Nephron (organoid): ENCODE measurements at regions not wholly inside any gene's neighbourhood (a gene's known extent, or its start where the extent isn't known, plus 50 kb on each side); places are given as distances from the start of the nearest gene placed in this dataset.

Experiments
- H3K27ac Mint-ChIP-seq, 3 experiments: 2 replicates each; pipeline ENCODE4 v1.8.0; 2020; ENCODE audit warnings: mixed read lengths in 3 of 3, mild to moderate bottlenecking in 2 of 3, moderate library complexity in 1 of 3
- H3K27me3 Mint-ChIP-seq: 2 replicates; pipeline ENCODE4 v1.8.0; 2021; ENCODE audit warnings: low read depth, mild to moderate bottlenecking, moderate library complexity, mixed read lengths
- H3K36me3 Mint-ChIP-seq: 2 replicates; pipeline ENCODE4 v1.8.0; 2020; ENCODE audit warnings: low read depth, mixed read lengths
- H3K4me1 Mint-ChIP-seq: 2 replicates; pipeline ENCODE4 v1.8.0; 2020; ENCODE audit warnings: mixed read lengths
- H3K4me3 Mint-ChIP-seq, 3 experiments: 2 replicates each; pipeline ENCODE4 v1.8.0; 2020; ENCODE audit warnings: mild to moderate bottlenecking in 3 of 3, mixed read lengths in 3 of 3, moderate library complexity in 2 of 3
- H3K9me3 Mint-ChIP-seq: 2 replicates; pipeline ENCODE4 v1.8.0; 2020; ENCODE audit warnings: mixed read lengths
- TF ChIP-seq, protein P1 (sequence below), 3 experiments: fragments of 200-600 bp; sonication (generic); IDR thresholded peaks; one replicate each; pipeline ENCODE4 v1.5.0; 2021; ENCODE audit warnings: antibody characterized with exemption in 3 of 3; ENCODE audit not compliant: unreplicated experiment in 3 of 3

GRCh38 chr20:60851826-60852704 lies 400.0 kb upstream of the CDH4 start:
- Mint-ChIP-seq H3K27me3 (peaks cover 31% of the 10 kb centered on the region), H3K4me1 (no peaks in the 10 kb centered on the region), H3K4me3 (no peak overlapping the region), H3K36me3 (no peaks in the 10 kb centered on the region), H3K9me3 (peaks cover 14% of the 10 kb centered on the region), H3K27ac (no peak overlapping the region)
- TF ChIP-seq, protein P1, sequence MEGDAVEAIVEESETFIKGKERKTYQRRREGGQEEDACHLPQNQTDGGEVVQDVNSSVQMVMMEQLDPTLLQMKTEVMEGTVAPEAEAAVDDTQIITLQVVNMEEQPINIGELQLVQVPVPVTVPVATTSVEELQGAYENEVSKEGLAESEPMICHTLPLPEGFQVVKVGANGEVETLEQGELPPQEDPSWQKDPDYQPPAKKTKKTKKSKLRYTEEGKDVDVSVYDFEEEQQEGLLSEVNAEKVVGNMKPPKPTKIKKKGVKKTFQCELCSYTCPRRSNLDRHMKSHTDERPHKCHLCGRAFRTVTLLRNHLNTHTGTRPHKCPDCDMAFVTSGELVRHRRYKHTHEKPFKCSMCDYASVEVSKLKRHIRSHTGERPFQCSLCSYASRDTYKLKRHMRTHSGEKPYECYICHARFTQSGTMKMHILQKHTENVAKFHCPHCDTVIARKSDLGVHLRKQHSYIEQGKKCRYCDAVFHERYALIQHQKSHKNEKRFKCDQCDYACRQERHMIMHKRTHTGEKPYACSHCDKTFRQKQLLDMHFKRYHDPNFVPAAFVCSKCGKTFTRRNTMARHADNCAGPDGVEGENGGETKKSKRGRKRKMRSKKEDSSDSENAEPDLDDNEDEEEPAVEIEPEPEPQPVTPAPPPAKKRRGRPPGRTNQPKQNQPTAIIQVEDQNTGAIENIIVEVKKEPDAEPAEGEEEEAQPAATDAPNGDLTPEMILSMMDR (IDR thresholded peaks at IDR 0.05; ENCODE audit: unreplicated experiment in 3 of 3), result peak; percentile 51 to 65 (median 57)

DNA sequence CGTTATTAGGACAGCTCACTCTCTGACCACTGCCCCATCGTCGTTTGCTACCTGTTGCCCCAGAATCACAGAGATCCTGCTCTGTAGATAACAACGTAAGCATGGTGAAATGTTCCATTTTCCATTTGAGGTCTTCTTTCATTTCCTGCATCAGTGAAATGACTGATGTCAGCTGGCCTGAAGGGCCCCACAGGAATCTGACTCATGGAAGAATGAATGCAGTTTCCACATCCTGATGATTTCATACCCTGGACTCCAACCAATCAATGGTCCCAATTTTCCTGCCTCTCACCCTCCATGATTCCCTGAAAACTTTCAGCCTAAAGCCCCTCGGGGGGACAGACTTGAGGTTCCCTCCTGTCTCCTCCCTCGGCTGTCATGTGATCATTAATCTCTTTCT lies 394.4 kb upstream of the CDH4 start:
- no peak overlapping the region for H3K27ac Mint-ChIP-seq
- no peaks in the 10 kb centered on the region for H3K4me1 Mint-ChIP-seq
- H3K9me3 Mint-ChIP-seq, result peaks cover 11% of the 10 kb centered on the region
- H3K36me3 Mint-ChIP-seq, result no peaks in the 10 kb centered on the region
- no peaks in the 10 kb centered on the region for H3K27me3 Mint-ChIP-seq
- H3K4me3 Mint-ChIP-seq, result no peak overlapping the region
- TF ChIP-seq, protein P1 (IDR thresholded peaks at IDR 0.05; ENCODE audit: unreplicated experiment in 3 of 3), result no peak

DNA sequence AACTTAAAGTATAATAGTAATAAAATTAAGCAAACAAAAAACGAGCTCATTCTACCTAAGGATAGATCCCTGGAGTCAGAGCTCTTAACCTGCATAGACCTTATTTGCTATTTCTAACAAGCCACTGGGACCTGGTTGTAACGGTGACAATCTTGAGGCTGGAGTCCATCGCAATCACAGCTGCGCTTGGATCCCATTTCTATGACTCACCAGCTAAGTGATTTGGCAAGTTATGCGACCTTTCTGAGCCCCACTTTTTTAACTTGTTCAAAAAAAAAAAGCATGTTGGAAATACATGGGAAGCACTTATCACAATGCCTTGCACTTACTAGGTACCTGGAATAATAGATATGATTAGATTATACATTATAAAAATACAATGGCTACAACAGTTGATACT lies 389.5 kb upstream of the CDH4 start:
- H3K36me3 Mint-ChIP-seq, result no peaks in the 10 kb centered on the region
- no peaks in the 10 kb centered on the region for H3K9me3 Mint-ChIP-seq
- H3K4me3 Mint-ChIP-seq, result no peak overlapping the region
- no peaks in the 10 kb centered on the region for H3K4me1 Mint-ChIP-seq
- TF ChIP-seq, protein P1 (IDR thresholded peaks at IDR 0.05; ENCODE audit: unreplicated experiment in 3 of 3), result no peak
- H3K27me3 Mint-ChIP-seq, result peaks cover 5% of the 10 kb centered on the region
- no peak overlapping the region for H3K27ac Mint-ChIP-seq

DNA sequence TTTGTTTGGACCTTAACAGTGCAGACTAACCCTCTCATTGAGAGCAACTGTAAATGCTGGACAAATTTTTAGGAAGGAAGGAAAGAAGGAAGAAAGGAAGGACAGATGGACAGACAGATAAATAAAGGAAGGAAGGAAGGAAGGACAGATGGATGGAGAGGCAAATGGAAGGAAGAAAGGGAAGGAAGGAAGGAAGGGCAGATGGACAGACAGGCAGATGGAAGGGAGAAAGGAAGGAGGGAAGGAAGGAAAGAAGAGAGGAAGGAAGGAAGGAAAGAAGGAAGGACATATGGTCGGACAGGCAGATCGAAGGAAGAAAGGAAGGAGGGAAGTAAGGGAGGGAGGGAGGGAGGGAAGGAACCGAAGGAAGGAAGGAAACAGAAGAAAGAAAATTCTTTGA lies 388.5 kb upstream of the CDH4 start:
- H3K9me3 Mint-ChIP-seq, result no peaks in the 10 kb centered on the region
- no peak overlapping the region for H3K27ac Mint-ChIP-seq
- no peaks in the 10 kb centered on the region for H3K36me3 Mint-ChIP-seq
- peaks cover 14% of the 10 kb centered on the region for H3K27me3 Mint-ChIP-seq
- H3K4me3 Mint-ChIP-seq, result no peak overlapping the region
- H3K4me1 Mint-ChIP-seq, result no peaks in the 10 kb centered on the region
- TF ChIP-seq, protein P1 (IDR thresholded peaks at IDR 0.05; ENCODE audit: unreplicated experiment in 3 of 3), result no peak

DNA sequence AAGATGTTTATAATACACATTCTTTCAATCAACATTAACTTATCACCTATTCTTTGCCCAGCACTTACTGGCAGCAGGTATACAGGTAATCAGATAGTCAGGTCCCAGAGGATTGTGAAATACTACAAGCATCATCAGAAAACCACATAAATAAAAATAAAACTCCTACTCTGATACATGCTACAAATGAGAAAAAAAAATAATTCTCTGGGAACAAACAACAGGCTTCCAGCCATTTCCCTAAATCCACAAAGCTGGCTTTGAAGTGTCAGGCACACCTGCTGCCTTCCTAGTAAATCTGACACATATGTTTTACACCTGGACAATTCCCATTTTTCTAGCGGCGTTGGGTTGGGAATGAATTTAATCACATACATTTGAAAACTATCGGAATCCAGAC lies 384.5 kb upstream of the CDH4 start:
- Mint-ChIP-seq H3K27ac (no peak overlapping the region), H3K36me3 (no peaks in the 10 kb centered on the region), H3K4me1 (peaks cover 3% of the 10 kb centered on the region), H3K4me3 (no peak overlapping the region), H3K9me3 (no peaks in the 10 kb centered on the region), H3K27me3 (peaks cover 26% of the 10 kb centered on the region)
- TF ChIP-seq, protein P1 (IDR thresholded peaks at IDR 0.05; ENCODE audit: unreplicated experiment in 3 of 3), result no peak
